Urinary bladder (tissue), 3 donors: ENCODE measurements at regions not wholly inside any gene's neighbourhood (a gene's known extent, or its start where the extent isn't known, plus 50 kb on each side); places are given as distances from the start of the nearest gene placed in this dataset.
"Not testable (repeated sequence)": the region's sequence is repeated elsewhere in the genome, so short reads cannot be mapped to it uniquely, and the experiment has no call there.

Experiments used
- DNase-seq: peaks from one replicate; pipeline ENCODE4 v3.0.0-alpha.2; 2015; ENCODE audit errors: extremely low spot score
- H3K27ac ChIP-seq: one replicate; pipeline ENCODE4 v1.5.1; 2013; ENCODE audit warnings: low read depth, mild to moderate bottlenecking, moderate library complexity
- H3K36me3 ChIP-seq: one replicate; pipeline ENCODE4 v1.6.1; 2013; ENCODE audit warnings: mild to moderate bottlenecking, moderate library complexity; ENCODE audit not compliant: insufficient read depth
- H3K4me1 ChIP-seq: one replicate; pipeline ENCODE4 v1.6.1; 2013; ENCODE audit warnings: mild to moderate bottlenecking, moderate library complexity; ENCODE audit not compliant: insufficient read depth
- H3K4me3 ChIP-seq: one replicate; pipeline ENCODE4 v1.5.1; 2013; ENCODE audit warnings: low read depth, low read length
- WGBS: extraction: QIAGEN DNeasy Blood & Tissue Kit; methylation state at CpG from one replicate; pipeline ENCODE4 v1.1.7; 2013; 5-methylcytosine and 5-hydroxymethylcytosine counted together
- donor health status: healthy with polysubstance abuse.
- donor health status: healthy.

GRCh38 chr2:56834686-56835085 lies 650.9 kb downstream of the CCDC85A start:
- no peaks in the 10 kb centered on the region for H3K36me3 ChIP-seq
- WGBS, result 66% methylated on average over 5 of the region's 5 CpGs
- no peak overlapping the region for H3K4me3 ChIP-seq
- no peak overlapping the region for H3K27ac ChIP-seq
- H3K4me1 ChIP-seq, result no peaks in the 10 kb centered on the region
- DNase-seq, result no peak

- H3K27ac ChIP-seq, H3K36me3 ChIP-seq, DNase-seq, H3K4me1 ChIP-seq, H3K4me3 ChIP-seq: not testable (repeated sequence)
Observed at GRCh38 chr2:56840009-56840408, 656.2 kb downstream of the CCDC85A start.

- Histone ChIP-seq H3K4me1 (no peaks in the 10 kb centered on the region), H3K27ac (no peak overlapping the region), H3K4me3 (no peak overlapping the region), H3K36me3 (no peaks in the 10 kb centered on the region)
- DNase-seq, result no peak
Observed at GRCh38 chr2:56860991-56861390, 677.2 kb downstream of the CCDC85A start.

GRCh38 chr2:56871644-56872043 lies 687.9 kb downstream of the CCDC85A start:
- H3K4me1 ChIP-seq, result no peaks in the 10 kb centered on the region
- H3K27ac ChIP-seq, result no peak overlapping the region
- WGBS, result 73% methylated on average over 1 of the region's 1 CpG
- no peaks in the 10 kb centered on the region for H3K36me3 ChIP-seq
- DNase-seq, result no peak
- no peak overlapping the region for H3K4me3 ChIP-seq

- H3K27ac ChIP-seq, result no peak overlapping the region
- no peak overlapping the region for H3K4me3 ChIP-seq
- DNase-seq, result no peak
- H3K4me1 ChIP-seq, result no peaks in the 10 kb centered on the region
- 95% methylated on average over 4 of the region's 4 CpGs for WGBS
- H3K36me3 ChIP-seq, result no peaks in the 10 kb centered on the region
Observed at GRCh38 chr2:56874717-56875116, 690.9 kb downstream of the CCDC85A start.

GRCh38 chr2:56889738-56890137 lies 705.9 kb downstream of the CCDC85A start:
- H3K36me3 ChIP-seq, result no peaks in the 10 kb centered on the region
- no peak overlapping the region for H3K27ac ChIP-seq
- WGBS, result 90% methylated on average over 2 of the region's 2 CpGs
- H3K4me3 ChIP-seq, result no peak overlapping the region
- no peaks in the 10 kb centered on the region for H3K4me1 ChIP-seq
- no peak for DNase-seq

- no peaks in the 10 kb centered on the region for H3K36me3 ChIP-seq
- H3K4me3 ChIP-seq, result no peak overlapping the region
- no peak overlapping the region for H3K27ac ChIP-seq
- DNase-seq, result no peak
- H3K4me1 ChIP-seq, result no peaks in the 10 kb centered on the region
Observed at GRCh38 chr2:56892382-56892781, 708.6 kb downstream of the CCDC85A start.

- no peaks in the 10 kb centered on the region for H3K36me3 ChIP-seq
- no peak overlapping the region for H3K4me3 ChIP-seq
- WGBS, result 70% methylated on average over 1 of the region's 1 CpG
- H3K27ac ChIP-seq, result no peak overlapping the region
- DNase-seq, result no peak
- no peaks in the 10 kb centered on the region for H3K4me1 ChIP-seq
Observed at GRCh38 chr2:56898986-56899385, 715.2 kb downstream of the CCDC85A start.

GRCh38 chr2:56912490-56912889 lies 728.7 kb downstream of the CCDC85A start:
- no peak overlapping the region for H3K27ac ChIP-seq
- WGBS, result 68% methylated on average over 4 of the region's 4 CpGs

GRCh38 chr2:56918790-56919189 lies 735.0 kb downstream of the CCDC85A start:
- no peak overlapping the region for H3K27ac ChIP-seq
- no peak for DNase-seq
- H3K4me1 ChIP-seq, result no peaks in the 10 kb centered on the region
- H3K4me3 ChIP-seq, result no peak overlapping the region
- no peaks in the 10 kb centered on the region for H3K36me3 ChIP-seq

More at GRCh38 chr2:56912490-56912889, 728.7 kb downstream of the CCDC85A start:
- DNase-seq, result no peak
- H3K36me3 ChIP-seq, result no peaks in the 10 kb centered on the region
- H3K4me1 ChIP-seq, result no peaks in the 10 kb centered on the region
- H3K4me3 ChIP-seq, result no peak overlapping the region

GRCh38 chr2:56933976-56934375 lies 750.2 kb downstream of the CCDC85A start:
- H3K27ac ChIP-seq, result no peak overlapping the region
- no peaks in the 10 kb centered on the region for H3K36me3 ChIP-seq
- WGBS, result 56% methylated on average over 2 of the region's 2 CpGs
- H3K4me3 ChIP-seq, result no peak overlapping the region
- DNase-seq, result no peak
- no peaks in the 10 kb centered on the region for H3K4me1 ChIP-seq

- H3K4me3 ChIP-seq, result no peak overlapping the region
- no peaks in the 10 kb centered on the region for H3K4me1 ChIP-seq
- 95% methylated on average over 1 of the region's 1 CpG for WGBS
- H3K36me3 ChIP-seq, result no peaks in the 10 kb centered on the region
- DNase-seq, result no peak
- H3K27ac ChIP-seq, result no peak overlapping the region
Observed at GRCh38 chr2:56934866-56935265, 751.1 kb downstream of the CCDC85A start.

- no peak for DNase-seq
- no peak overlapping the region for H3K27ac ChIP-seq
- no peaks in the 10 kb centered on the region for H3K36me3 ChIP-seq
- H3K4me3 ChIP-seq, result no peak overlapping the region
- no peaks in the 10 kb centered on the region for H3K4me1 ChIP-seq
Observed at GRCh38 chr2:56940054-56940453, 756.3 kb downstream of the CCDC85A start.

- DNase-seq, result no peak
- Histone ChIP-seq H3K36me3 (no peaks in the 10 kb centered on the region), H3K4me3 (no peak overlapping the region), H3K27ac (no peak overlapping the region), H3K4me1 (no peaks in the 10 kb centered on the region)
- 90% methylated on average over 2 of the region's 2 CpGs for WGBS
Observed at GRCh38 chr2:56952871-56953270, 769.1 kb downstream of the CCDC85A start.

- Histone ChIP-seq H3K36me3 (no peaks in the 10 kb centered on the region), H3K4me3 (no peak overlapping the region), H3K27ac (no peak overlapping the region), H3K4me1 (no peaks in the 10 kb centered on the region)
- DNase-seq, result no peak
- WGBS, result 75% methylated on average over 1 of the region's 1 CpG
Observed at GRCh38 chr2:56960581-56960980, 776.8 kb downstream of the CCDC85A start.
